ENCODE measurements at regions not wholly inside any gene's neighbourhood (a gene's known extent, or its start where the extent isn't known, plus 50 kb on each side); places are given as distances from the start of the nearest gene placed in this dataset.

GRCh38 chr17:73754886-73755400, 110.7 kb upstream of the SDK2 start:
- no peak for DNase-seq (ENCODE audit: low spot score)

- no peak for DNase-seq (ENCODE audit: low spot score)
These were observed 113.2 kb upstream of the SDK2 start for GRCh38 chr17:73757420-73757819.

- DNase-seq (ENCODE audit: low spot score): no peak
These were observed 114.0 kb upstream of the SDK2 start for GRCh38 chr17:73758245-73758644.

GRCh38 chr17:73759324-73759723, 115.1 kb upstream of the SDK2 start:
- no peak for DNase-seq (ENCODE audit: low spot score)

GRCh38 chr17:73759734-73760438, 115.6 kb upstream of the SDK2 start:
- DNase-seq (ENCODE audit: low spot score): no peak

- DNase-seq (ENCODE audit: low spot score): no peak
These were observed 116.2 kb upstream of the SDK2 start for GRCh38 chr17:73760439-73760758.

GRCh38 chr17:73765824-73766563, 121.7 kb upstream of the SDK2 start:
- no peak for DNase-seq (ENCODE audit: low spot score)

- no peak for DNase-seq (ENCODE audit: low spot score)
These were observed 123.5 kb upstream of the SDK2 start for GRCh38 chr17:73767696-73768095.

GRCh38 chr17:73768691-73769090, 124.4 kb upstream of the SDK2 start:
- no peak for DNase-seq (ENCODE audit: low spot score)

GRCh38 chr17:73769479-73769878, 125.2 kb upstream of the SDK2 start:
- DNase-seq (ENCODE audit: low spot score): no peak

GRCh38 chr17:73770115-73770848, 126.0 kb upstream of the SDK2 start:
- DNase-seq (ENCODE audit: low spot score): no peak

GRCh38 chr17:73770849-73771229, 126.6 kb upstream of the SDK2 start:
- no peak for DNase-seq (ENCODE audit: low spot score)

- no peak for DNase-seq (ENCODE audit: low spot score)
These were observed 128.0 kb upstream of the SDK2 start for GRCh38 chr17:73772107-73772705.

- no peak for DNase-seq (ENCODE audit: low spot score)
These were observed 129.5 kb upstream of the SDK2 start for GRCh38 chr17:73773702-73774101.

GRCh38 chr17:73774852-73775251, 130.6 kb upstream of the SDK2 start:
- DNase-seq (ENCODE audit: low spot score): no peak

- DNase-seq (ENCODE audit: low spot score): no peak
These were observed 132.3 kb upstream of the SDK2 start for GRCh38 chr17:73776351-73777130.

GRCh38 chr17:73777131-73777449, 132.8 kb upstream of the SDK2 start:
- no peak for DNase-seq (ENCODE audit: low spot score)

GRCh38 chr17:73782231-73782630, 138.0 kb upstream of the SDK2 start:
- DNase-seq (ENCODE audit: low spot score): no peak

GRCh38 chr17:73782641-73783381, 138.6 kb upstream of the SDK2 start:
- DNase-seq (ENCODE audit: low spot score): no peak

- no peak for DNase-seq (ENCODE audit: low spot score)
These were observed 139.1 kb upstream of the SDK2 start for GRCh38 chr17:73783382-73783766.

GRCh38 chr17:73783945-73784603, 139.8 kb upstream of the SDK2 start:
- DNase-seq (ENCODE audit: low spot score): no peak

Data from CD4-positive, alpha-beta T cell treated with Interleukin-6 at 100 ng/mL for 8 hours (primary cell).